ENCODE measurements at regions not wholly inside any gene's neighbourhood (a gene's known extent, or its start where the extent isn't known, plus 50 kb on each side); places are given as distances from the start of the nearest gene placed in this dataset.

GRCh38 chr10:118447478-118448270, 105.5 kb upstream of the FAM204A start:
- no peak for TF ChIP-seq CSDC2 (CRISPR knock-in tag; IDR thresholded peaks at IDR 0.05)
- TF ChIP-seq ZNF565 (CRISPR knock-in tag; conservative IDR thresholded peaks at IDR 0.05; ENCODE audit: low read depth): no peak
- TF ChIP-seq POU6F1 (CRISPR knock-in tag; IDR thresholded peaks at IDR 0.05; ENCODE audit: borderline replicate concordance, low read depth): no peak
- TF ChIP-seq PATZ1 (CRISPR knock-in tag; IDR thresholded peaks at IDR 0.05; ENCODE audit: borderline replicate concordance): no peak
- TF ChIP-seq ISL1 (CRISPR knock-in tag; IDR thresholded peaks at IDR 0.05): no peak
- no peak for TF ChIP-seq ZFP3 (CRISPR knock-in tag; IDR thresholded peaks at IDR 0.05)
- no peak for TF ChIP-seq TOX (CRISPR knock-in tag; IDR thresholded peaks at IDR 0.05; ENCODE audit: borderline replicate concordance)
- TF ChIP-seq CREB5 (CRISPR knock-in tag; IDR thresholded peaks at IDR 0.05; ENCODE audit: low read depth): no peak
- TF ChIP-seq RARB (CRISPR knock-in tag; IDR thresholded peaks at IDR 0.05): no peak
- no peak for TF ChIP-seq ZFP30 (CRISPR knock-in tag; IDR thresholded peaks at IDR 0.05)
- no peak for TF ChIP-seq PPARA (CRISPR knock-in tag; IDR thresholded peaks at IDR 0.05; ENCODE audit: borderline replicate concordance)
- TF ChIP-seq OSR1 (CRISPR knock-in tag; IDR thresholded peaks at IDR 0.05): no peak

Data from SK-N-SH treated with all-trans-retinoic acid at 6 μM for 48 hours (cell line).